Breast epithelium (tissue), 4 donors: ENCODE measurements at regions not wholly inside any gene's neighbourhood (a gene's known extent, or its start where the extent isn't known, plus 50 kb on each side); places are given as distances from the start of the nearest gene placed in this dataset.

Experiments used
- DNase-seq, 2 donors: peaks; one replicate each; pipeline ENCODE4 v3.0.0-alpha.2; 2019; ENCODE audit warnings: low spot score in 2 of 2
- H3K27ac ChIP-seq, 2 donors: fragments of 200-600 bp; sonication (generic) in 1 of 2; one replicate each; pipeline ENCODE4 v1.5.1; 2016 to 2019; ENCODE audit warnings: mild to moderate bottlenecking in 1 of 2
- H3K27me3 ChIP-seq, 2 donors: fragments of 200-600 bp; sonication (generic) in 1 of 2; one replicate each; pipeline versions ENCODE4 v1.5.1 to v1.6.0; 2017 to 2019; ENCODE audit warnings: control low read depth in 1 of 2, mild to moderate bottlenecking in 1 of 2
- H3K36me3 ChIP-seq: fragments of 200-600 bp; one replicate; pipeline ENCODE4 v1.5.1; 2019
- H3K4me1 ChIP-seq, 2 donors: fragments of 200-600 bp; sonication (generic); one replicate each; pipeline ENCODE4 v1.5.1; 2016 to 2019; ENCODE audit warnings: control low read depth in 1 of 2
- H3K4me3 ChIP-seq, 3 donors: fragments of 200-600 bp; sonication (generic); 1 replicate in 2 of 3; 2 replicates in 1 of 3; pipeline ENCODE4 v1.5.1; 2016 to 2019; ENCODE audit warnings: mild to moderate bottlenecking in 3 of 3, moderate library complexity in 2 of 3
- H3K9me3 ChIP-seq, 2 donors: fragments of 200-600 bp; sonication (generic) in 1 of 2; one replicate each; pipeline ENCODE4 v1.5.1; 2016 to 2019; ENCODE audit warnings: control low read depth in 1 of 2
- CTCF ChIP-seq, 3 donors: fragments of 450-650 bp; IDR thresholded peaks; one replicate each; pipeline ENCODE4 v1.5.1; 2016 to 2017; ENCODE audit warnings: antibody characterized with exemption in 3 of 3, mild to moderate bottlenecking in 3 of 3, moderate library complexity in 3 of 3
- POLR2A ChIP-seq: fragments of 450-650 bp; IDR thresholded peaks from one replicate; pipeline ENCODE4 v1.6.1; 2016; ENCODE audit warnings: antibody characterized with exemption, mild to moderate bottlenecking, moderate library complexity
- POLR2AphosphoS5 ChIP-seq, 3 donors: sonication (generic); formaldehyde crosslinking; IDR thresholded peaks; one replicate each; pipeline ENCODE4 v1.6.1; 2017; ENCODE audit warnings: antibody characterized with exemption in 3 of 3
- intact Hi-C: fragments of 100-400 bp; cut with DNase I; formaldehyde crosslinking; loops from one replicate; pipeline ENCODE4 v1.15.1; 2023; ENCODE audit warnings: low total_unique reads

DNA sequence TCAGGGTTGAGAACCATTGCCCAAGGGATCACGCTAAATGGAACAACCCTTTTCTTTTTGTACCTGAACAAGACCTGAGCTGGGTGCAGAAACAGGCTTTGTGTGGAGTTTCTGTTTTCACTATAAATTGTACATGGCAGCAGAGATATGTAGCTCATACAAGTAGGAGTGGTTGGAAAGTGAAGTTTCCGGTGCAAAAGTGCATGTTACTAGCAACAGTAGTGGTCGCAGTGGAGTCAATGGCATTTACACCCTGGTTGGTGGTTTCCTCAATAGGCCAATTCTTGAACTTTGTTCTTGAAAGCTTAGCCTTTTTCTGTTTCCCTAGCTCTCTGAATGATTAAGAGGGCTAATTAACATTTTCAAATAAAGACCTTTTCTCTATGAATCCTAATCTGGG, 170.7 kb downstream of the NEBL start:
- no peak overlapping the region for H3K4me3 ChIP-seq
- no peak for DNase-seq
- no peaks in the 10 kb centered on the region for H3K4me1 ChIP-seq
- H3K36me3 ChIP-seq = no peaks in the 10 kb centered on the region
- H3K9me3 ChIP-seq = peaks cover under 1 to 12% of the 10 kb centered on the region in 2 donors
- H3K27me3 ChIP-seq = no peaks in the 10 kb centered on the region
- intact Hi-C loops = no loop called here
- H3K27ac ChIP-seq = no peak overlapping the region
- TF ChIP-seq POLR2A (no peak), POLR2AphosphoS5 (IDR thresholded peaks at IDR 0.05) (no peak), CTCF (IDR thresholded peaks at IDR 0.05) (no peak)

DNA sequence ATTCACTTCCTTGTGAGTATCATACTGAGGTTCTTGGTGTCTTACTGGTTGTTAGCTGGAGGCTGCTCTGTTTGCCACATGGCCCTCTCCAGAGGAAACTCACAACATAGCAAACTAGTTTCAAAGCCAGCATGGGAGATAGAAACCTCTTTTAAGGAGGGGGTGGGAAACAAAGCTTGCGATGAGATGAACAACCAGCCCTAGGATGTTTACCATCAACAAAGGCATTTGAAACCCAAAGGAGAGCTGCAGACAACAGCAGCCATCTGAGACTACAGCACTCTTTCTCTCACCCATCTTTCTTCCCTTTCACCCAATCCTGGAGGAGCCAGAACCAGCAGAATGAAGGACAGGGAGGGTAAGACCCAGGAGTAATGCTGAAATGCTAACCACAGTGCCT, 182.1 kb downstream of the NEBL start:
- DNase-seq = no peak
- no peaks in the 10 kb centered on the region for H3K27me3 ChIP-seq
- TF ChIP-seq POLR2AphosphoS5 (IDR thresholded peaks at IDR 0.05) (no peak), CTCF (IDR thresholded peaks at IDR 0.05) (no peak), POLR2A (no peak)
- H3K9me3 ChIP-seq = no peaks in the 10 kb centered on the region
- H3K4me3 ChIP-seq = no peak overlapping the region
- no peaks in the 10 kb centered on the region for H3K4me1 ChIP-seq
- no peaks in the 10 kb centered on the region for H3K36me3 ChIP-seq
- intact Hi-C loops = no loop called here
- no peak overlapping the region for H3K27ac ChIP-seq

- no peak for DNase-seq
- Histone ChIP-seq H3K27ac (no peak overlapping the region), H3K27me3 (no peaks in the 10 kb centered on the region), H3K36me3 (no peaks in the 10 kb centered on the region), H3K9me3 (no peaks in the 10 kb centered on the region), H3K4me3 (no peak overlapping the region), H3K4me1 (no peaks in the 10 kb centered on the region)
- TF ChIP-seq POLR2A (no peak), POLR2AphosphoS5 (IDR thresholded peaks at IDR 0.05) (no peak), CTCF (IDR thresholded peaks at IDR 0.05) (no peak)
- intact Hi-C loops = no loop called here
Measured at GRCh38 chr10:20714518-20714917, 182.6 kb downstream of the NEBL start.

DNA sequence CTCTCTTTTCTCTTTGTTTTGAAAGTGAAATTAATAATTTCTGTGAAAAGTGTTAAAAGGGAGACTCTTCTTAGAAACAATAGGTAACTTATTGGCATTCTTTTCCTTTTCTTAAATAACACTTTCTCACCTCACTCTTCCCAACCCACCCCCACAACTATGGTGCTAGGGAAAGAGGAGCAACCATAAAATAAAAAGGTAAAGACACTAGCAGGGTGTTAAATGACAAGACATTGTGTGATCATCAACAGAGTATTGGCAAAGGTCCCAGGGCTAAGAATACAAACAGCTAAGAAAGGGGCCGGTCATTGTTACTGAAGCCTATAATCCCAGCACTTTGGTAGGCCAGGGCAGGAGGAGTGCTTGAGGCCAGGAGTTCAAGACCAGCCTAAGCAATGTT, 183.7 kb downstream of the NEBL start:
- Histone ChIP-seq H3K27ac (no peak overlapping the region), H3K4me3 (no peak overlapping the region), H3K9me3 (no peaks in the 10 kb centered on the region), H3K36me3 (no peaks in the 10 kb centered on the region), H3K4me1 (no peaks in the 10 kb centered on the region), H3K27me3 (no peaks in the 10 kb centered on the region)
- TF ChIP-seq POLR2A = no peak
- TF ChIP-seq CTCF (IDR thresholded peaks at IDR 0.05) = no peak
- TF ChIP-seq POLR2AphosphoS5 (IDR thresholded peaks at IDR 0.05) = no peak
- no peak for DNase-seq
- intact Hi-C loops = no loop called here

GRCh38 chr10:20712774-20713173, 184.3 kb downstream of the NEBL start:
- Histone ChIP-seq H3K4me1 (no peaks in the 10 kb centered on the region), H3K27ac (no peak overlapping the region), H3K4me3 (no peak overlapping the region), H3K9me3 (no peaks in the 10 kb centered on the region), H3K36me3 (no peaks in the 10 kb centered on the region), H3K27me3 (no peaks in the 10 kb centered on the region)
- TF ChIP-seq CTCF (IDR thresholded peaks at IDR 0.05) (no peak), POLR2A (no peak), POLR2AphosphoS5 (IDR thresholded peaks at IDR 0.05) (no peak)
- intact Hi-C loops = no loop called here
- no peak for DNase-seq
